ENCODE measurements at regions not wholly inside any gene's neighbourhood (a gene's known extent, or its start where the extent isn't known, plus 50 kb on each side); places are given as distances from the start of the nearest gene placed in this dataset.
A peak's percentile ranks its signal among the peaks of the same experiment; 100 is the strongest.

GRCh38 chr2:8030573-8031303 is 651.1 kb upstream of the ID2 start:
- DNase-seq, result no peak

- DNase-seq, result no peak
Measured at GRCh38 chr2:8031370-8031769, 650.5 kb upstream of the ID2 start.

GRCh38 chr2:8033546-8034096 is 648.2 kb upstream of the ID2 start:
- DNase-seq, result no peak

- DNase-seq, result no peak
Measured at GRCh38 chr2:8036366-8036765, 645.5 kb upstream of the ID2 start.

- DNase-seq, result no peak
Measured at GRCh38 chr2:8039732-8040131, 642.1 kb upstream of the ID2 start.

GRCh38 chr2:8043295-8043694 is 638.6 kb upstream of the ID2 start:
- no peak for DNase-seq

- no peak for DNase-seq
Measured at GRCh38 chr2:8044046-8044594, 637.7 kb upstream of the ID2 start.

GRCh38 chr2:8045081-8045614 is 636.7 kb upstream of the ID2 start:
- DNase-seq, result no peak

- DNase-seq, result no peak
Measured at GRCh38 chr2:8046849-8047248, 635.0 kb upstream of the ID2 start.

- peak; percentile 19 for DNase-seq
Measured at GRCh38 chr2:8049176-8049575, 632.7 kb upstream of the ID2 start.

GRCh38 chr2:8049851-8050571 is 631.8 kb upstream of the ID2 start:
- no peak for DNase-seq

GRCh38 chr2:8053216-8053615 is 628.6 kb upstream of the ID2 start:
- DNase-seq, result no peak

- DNase-seq, result no peak
Measured at GRCh38 chr2:8054070-8054469, 627.8 kb upstream of the ID2 start.

GRCh38 chr2:8058652-8059051 is 623.2 kb upstream of the ID2 start:
- DNase-seq, result no peak

GRCh38 chr2:8059255-8059654 is 622.6 kb upstream of the ID2 start:
- DNase-seq, result no peak

GRCh38 chr2:8059794-8060193 is 622.1 kb upstream of the ID2 start:
- no peak for DNase-seq

GRCh38 chr2:8061219-8061618 is 620.6 kb upstream of the ID2 start:
- DNase-seq, result no peak

- DNase-seq, result no peak
Measured at GRCh38 chr2:8064603-8065002, 617.3 kb upstream of the ID2 start.

GRCh38 chr2:8065191-8065590 is 616.7 kb upstream of the ID2 start:
- no peak for DNase-seq

- no peak for DNase-seq
Measured at GRCh38 chr2:8067784-8068336, 614.0 kb upstream of the ID2 start.

GRCh38 chr2:8072907-8073306 is 608.9 kb upstream of the ID2 start:
- DNase-seq, result no peak

GRCh38 chr2:8073916-8074315 is 607.9 kb upstream of the ID2 start:
- DNase-seq, result no peak
